Cardiac muscle cell (in vitro differentiated cells and primary cell): ENCODE measurements at regions not wholly inside any gene's neighbourhood (a gene's known extent, or its start where the extent isn't known, plus 50 kb on each side); places are given as distances from the start of the nearest gene placed in this dataset.
"Not testable (repeated sequence)": the region's sequence is repeated elsewhere in the genome, so short reads cannot be mapped to it uniquely, and the experiment has no call there.

Source experiments
- DNase-seq, 2 donors: peaks; one replicate each; pipeline versions ENCODE4 v3.0.0 to v3.0.0-alpha.2; 2010 to 2017; ENCODE audit warnings: low read depth in 1 of 2, low spot score in 1 of 2
- H3K27ac ChIP-seq: fragments of 200-600 bp; sonication (generic); 2 replicates; pipeline ENCODE4 v1.5.1; 2016
- H3K27me3 ChIP-seq: fragments of 200-600 bp; sonication (generic); 2 replicates; pipeline ENCODE4 v1.6.0; 2016; ENCODE audit warnings: control low read depth
- H3K36me3 ChIP-seq: fragments of 200-600 bp; sonication (generic); 2 replicates; pipeline ENCODE4 v1.5.1; 2016; ENCODE audit warnings: control low read depth
- H3K4me1 ChIP-seq: fragments of 200-600 bp; sonication (generic); 2 replicates; pipeline ENCODE4 v1.8.1; 2017; ENCODE audit warnings: low read depth, mild to moderate bottlenecking, mixed run types
- H3K4me3 ChIP-seq: fragments of 200-600 bp; sonication (generic); 2 replicates; pipeline ENCODE4 v1.5.1; 2016; ENCODE audit warnings: mild to moderate bottlenecking
- H3K9me3 ChIP-seq: fragments of 200-600 bp; sonication (generic); 2 replicates; pipeline ENCODE4 v1.5.1; 2017; ENCODE audit warnings: low read depth, mild to moderate bottlenecking, control low read depth
- CTCF ChIP-seq: IDR thresholded peaks from 2 replicates; pipeline ENCODE4 v1.5.1; 2012; ENCODE audit warnings: low read depth, mild to moderate bottlenecking, low read length

DNA sequence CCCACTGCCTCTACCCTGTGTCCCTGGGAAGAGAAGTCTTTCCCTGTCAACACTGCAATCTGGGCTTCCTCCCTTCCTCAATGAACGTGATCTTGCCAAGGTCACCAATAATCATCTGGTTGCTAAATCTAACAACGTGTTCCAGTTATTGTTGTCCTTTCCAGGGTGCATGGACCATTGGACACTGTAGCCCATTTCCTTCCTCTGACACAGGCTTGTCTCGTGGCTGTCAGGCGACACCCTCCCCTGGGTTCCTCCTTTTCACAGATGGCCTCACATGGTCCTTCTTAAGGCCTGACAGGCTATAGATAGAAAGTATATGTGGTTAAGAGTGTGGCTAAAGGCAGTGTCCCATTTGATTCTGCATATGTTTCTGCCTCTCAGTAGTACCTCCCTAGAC is 67.7 kb upstream of the STARD13 start:
- no peaks in the 10 kb centered on the region for H3K36me3 ChIP-seq
- H3K4me3 ChIP-seq = no peak overlapping the region
- peaks cover 41% of the 10 kb centered on the region for H3K27me3 ChIP-seq
- DNase-seq = no peak
- H3K9me3 ChIP-seq = no peaks in the 10 kb centered on the region
- H3K4me1 ChIP-seq = no peaks in the 10 kb centered on the region
- H3K27ac ChIP-seq = no peak overlapping the region
- TF ChIP-seq CTCF = no peak

DNA sequence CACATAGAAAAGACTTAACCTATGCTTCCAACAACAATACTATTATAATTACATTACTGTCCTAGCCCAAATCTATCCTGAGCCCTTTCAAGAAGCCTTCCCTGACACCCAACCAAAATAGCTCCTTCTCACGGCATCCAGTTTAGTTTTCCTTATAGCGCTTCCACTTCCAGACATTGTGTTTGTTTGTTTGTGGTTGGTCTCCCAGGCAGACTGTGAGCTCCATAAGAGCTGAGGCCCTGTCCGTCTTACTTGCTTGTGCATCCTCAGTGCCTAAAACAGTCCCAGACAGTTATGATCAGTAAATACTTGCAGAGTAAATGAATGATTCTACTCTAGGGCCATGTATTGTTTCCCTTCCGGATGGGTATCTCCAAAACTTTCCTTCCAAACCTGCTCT is 68.1 kb upstream of the STARD13 start:
- H3K27me3 ChIP-seq = peaks cover 38% of the 10 kb centered on the region
- no peak overlapping the region for H3K27ac ChIP-seq
- no peak overlapping the region for H3K4me3 ChIP-seq
- H3K4me1 ChIP-seq = no peaks in the 10 kb centered on the region
- no peaks in the 10 kb centered on the region for H3K36me3 ChIP-seq
- no peaks in the 10 kb centered on the region for H3K9me3 ChIP-seq
- no peak for TF ChIP-seq CTCF
- no peak for DNase-seq

GRCh38 chr13:33355201-33355895 is 69.8 kb upstream of the STARD13 start:
- Histone ChIP-seq H3K27me3 (peaks cover 21% of the 10 kb centered on the region), H3K9me3 (no peaks in the 10 kb centered on the region), H3K36me3 (no peaks in the 10 kb centered on the region), H3K4me3 (no peak overlapping the region), H3K4me1 (no peaks in the 10 kb centered on the region), H3K27ac (no peak overlapping the region)
- peak in 1 of 2 donors; percentile 85 for DNase-seq
- TF ChIP-seq CTCF = no peak

GRCh38 chr13:33358076-33358475 is 72.5 kb upstream of the STARD13 start:
- DNase-seq, H3K27me3 ChIP-seq, H3K4me3 ChIP-seq, H3K9me3 ChIP-seq, H3K27ac ChIP-seq, H3K36me3 ChIP-seq, H3K4me1 ChIP-seq: not testable (repeated sequence)

DNA sequence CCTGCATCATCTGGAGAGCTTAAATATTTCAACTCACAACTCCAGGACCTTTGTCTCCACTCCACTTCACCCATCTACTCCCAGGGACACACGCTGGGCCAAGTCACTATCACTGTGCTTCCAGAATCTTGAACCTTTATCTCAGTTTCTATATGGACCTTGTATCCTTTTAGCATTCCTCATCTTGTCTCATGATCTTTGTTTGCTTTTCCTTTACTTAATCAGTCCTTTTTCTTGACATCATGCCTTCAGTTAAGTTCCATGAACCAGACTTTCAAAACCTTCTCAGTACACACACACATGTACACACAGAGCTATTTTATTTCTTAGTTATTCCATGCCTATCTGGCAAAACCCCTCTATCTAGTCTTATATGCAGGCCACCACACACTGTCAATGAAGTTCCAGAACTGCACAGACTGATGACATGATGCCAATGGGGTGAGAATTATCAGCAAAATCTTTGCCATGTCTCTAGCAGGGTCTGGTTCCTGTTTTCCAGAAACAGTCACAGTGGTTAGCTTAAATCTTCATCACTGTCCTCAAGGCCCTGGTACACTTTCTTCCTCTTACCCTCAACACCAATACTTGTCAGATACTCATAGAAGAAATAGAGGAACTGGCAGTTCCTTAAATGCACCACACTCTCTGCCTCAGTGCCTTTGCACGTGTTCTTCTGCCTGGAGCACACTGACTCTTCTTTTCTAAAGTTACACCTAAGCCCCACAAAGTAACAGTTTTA is 77.6 kb upstream of the STARD13 start:
- DNase-seq = no peak
- Histone ChIP-seq H3K36me3 (no peaks in the 10 kb centered on the region), H3K4me3 (no peak overlapping the region), H3K9me3 (no peaks in the 10 kb centered on the region), H3K27ac (no peak overlapping the region), H3K27me3 (no peaks in the 10 kb centered on the region), H3K4me1 (no peaks in the 10 kb centered on the region)
- TF ChIP-seq CTCF = no peak

- no peak overlapping the region for H3K27ac ChIP-seq
- no peaks in the 10 kb centered on the region for H3K27me3 ChIP-seq
- H3K36me3 ChIP-seq = no peaks in the 10 kb centered on the region
- TF ChIP-seq CTCF = no peak
- no peak for DNase-seq
- H3K9me3 ChIP-seq = no peaks in the 10 kb centered on the region
- no peak overlapping the region for H3K4me3 ChIP-seq
- H3K4me1 ChIP-seq = no peaks in the 10 kb centered on the region
Measured at GRCh38 chr13:33364192-33364591, 78.6 kb upstream of the STARD13 start.
